DND-41 (cell line): ENCODE measurements at regions not wholly inside any gene's neighbourhood (a gene's known extent, or its start where the extent isn't known, plus 50 kb on each side); places are given as distances from the start of the nearest gene placed in this dataset.

ENCODE experiments used
- ATAC-seq: fragments of 200-7000 bp; cut with Tn5 transposase; 3 replicates; pipeline ENCODE4 v1.9.1; 2021; ENCODE audit warnings: low read depth; ENCODE audit not compliant: insufficient read depth
- DNase-seq: peaks from one replicate; pipeline ENCODE4 v3.0.0-alpha.2; 2020
- H2AFZ ChIP-seq: 2 replicates; pipeline ENCODE4 v1.6.0; 2012; ENCODE audit warnings: low read depth, low read length
- H3K27ac ChIP-seq: 2 replicates; pipeline ENCODE4 v1.5.1; 2012; ENCODE audit warnings: low read length, inconsistent platforms
- H3K27me3 ChIP-seq: fragments of 200-600 bp; sonication (generic); 2 replicates; pipeline ENCODE4 v1.6.0; 2012; ENCODE audit warnings: low read length, mild to moderate bottlenecking, inconsistent platforms; ENCODE audit not compliant: insufficient read depth, poor library complexity
- H3K36me3 ChIP-seq: 2 replicates; pipeline ENCODE4 v1.5.1; 2012; ENCODE audit warnings: low read length, inconsistent platforms; ENCODE audit not compliant: insufficient read depth
- H3K4me1 ChIP-seq: 2 replicates; pipeline ENCODE4 v1.5.1; 2012; ENCODE audit warnings: mild to moderate bottlenecking, low read length; ENCODE audit not compliant: insufficient read depth
- H3K4me2 ChIP-seq: 2 replicates; pipeline ENCODE4 v1.6.0; 2012; ENCODE audit warnings: mild to moderate bottlenecking, moderate library complexity, low read length, inconsistent platforms; ENCODE audit not compliant: insufficient read depth
- H3K4me3 ChIP-seq, 2 experiments: fragments of 200-600 bp in 1 of 2; shearing (Covaris generic) in 1 of 2; 2 replicates each; pipeline ENCODE4 v1.5.1; 2012 to 2016; ENCODE audit warnings: inconsistent platforms in 2 of 2, low read length in 2 of 2, mild to moderate bottlenecking in 2 of 2, low read depth in 1 of 2, moderate library complexity in 1 of 2
- H3K79me2 ChIP-seq: 2 replicates; pipeline ENCODE4 v1.6.0; 2012; ENCODE audit warnings: low read length, inconsistent platforms; ENCODE audit not compliant: insufficient read depth
- H3K9ac ChIP-seq: 2 replicates; pipeline ENCODE4 v1.6.0; 2012; ENCODE audit warnings: low read depth, mild to moderate bottlenecking, inconsistent platforms, low read length, moderate library complexity
- H3K9me3 ChIP-seq: 2 replicates; pipeline ENCODE4 v1.5.1; 2012; ENCODE audit warnings: low read length, moderate library complexity, mild to moderate bottlenecking, inconsistent platforms; ENCODE audit not compliant: insufficient read depth, severe bottlenecking
- H4K20me1 ChIP-seq: 2 replicates; pipeline ENCODE4 v1.6.0; 2012; ENCODE audit warnings: low read length; ENCODE audit not compliant: insufficient read depth
- EZH2 ChIP-seq: IDR thresholded peaks from 3 replicates; pipeline ENCODE4 v1.6.1; 2012; ENCODE audit warnings: borderline replicate concordance, low read depth, mild to moderate bottlenecking, moderate library complexity, low read length, inconsistent platforms; ENCODE audit not compliant: severe bottlenecking
- TF ChIP-seq, protein P1 (sequence below): IDR thresholded peaks from 2 replicates; pipeline ENCODE4 v1.5.1; 2012; ENCODE audit warnings: borderline replicate concordance, low read length, moderate library complexity, mild to moderate bottlenecking; ENCODE audit not compliant: poor library complexity, severe bottlenecking; ENCODE audit errors: extremely low read depth

GRCh38 chr18:10037181-10037580 is 123.4 kb downstream of the VAPA start:
- Histone ChIP-seq H3K27ac (no peak overlapping the region), H4K20me1 (no peaks in the 10 kb centered on the region), H3K9me3 (peaks cover 1% of the 10 kb centered on the region), H3K36me3 (no peaks in the 10 kb centered on the region), H3K4me3 (no peak overlapping the region), H3K4me2 (no peak overlapping the region), H3K79me2 (no peaks in the 10 kb centered on the region), H3K9ac (no peak overlapping the region), H3K27me3 (no peaks in the 10 kb centered on the region), H3K4me1 (no peaks in the 10 kb centered on the region), H2AFZ (no peak overlapping the region)
- ATAC-seq, result no peak
- TF ChIP-seq, protein P1, sequence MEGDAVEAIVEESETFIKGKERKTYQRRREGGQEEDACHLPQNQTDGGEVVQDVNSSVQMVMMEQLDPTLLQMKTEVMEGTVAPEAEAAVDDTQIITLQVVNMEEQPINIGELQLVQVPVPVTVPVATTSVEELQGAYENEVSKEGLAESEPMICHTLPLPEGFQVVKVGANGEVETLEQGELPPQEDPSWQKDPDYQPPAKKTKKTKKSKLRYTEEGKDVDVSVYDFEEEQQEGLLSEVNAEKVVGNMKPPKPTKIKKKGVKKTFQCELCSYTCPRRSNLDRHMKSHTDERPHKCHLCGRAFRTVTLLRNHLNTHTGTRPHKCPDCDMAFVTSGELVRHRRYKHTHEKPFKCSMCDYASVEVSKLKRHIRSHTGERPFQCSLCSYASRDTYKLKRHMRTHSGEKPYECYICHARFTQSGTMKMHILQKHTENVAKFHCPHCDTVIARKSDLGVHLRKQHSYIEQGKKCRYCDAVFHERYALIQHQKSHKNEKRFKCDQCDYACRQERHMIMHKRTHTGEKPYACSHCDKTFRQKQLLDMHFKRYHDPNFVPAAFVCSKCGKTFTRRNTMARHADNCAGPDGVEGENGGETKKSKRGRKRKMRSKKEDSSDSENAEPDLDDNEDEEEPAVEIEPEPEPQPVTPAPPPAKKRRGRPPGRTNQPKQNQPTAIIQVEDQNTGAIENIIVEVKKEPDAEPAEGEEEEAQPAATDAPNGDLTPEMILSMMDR, result no peak
- TF ChIP-seq EZH2, result no peak
- no peak for DNase-seq

DNA sequence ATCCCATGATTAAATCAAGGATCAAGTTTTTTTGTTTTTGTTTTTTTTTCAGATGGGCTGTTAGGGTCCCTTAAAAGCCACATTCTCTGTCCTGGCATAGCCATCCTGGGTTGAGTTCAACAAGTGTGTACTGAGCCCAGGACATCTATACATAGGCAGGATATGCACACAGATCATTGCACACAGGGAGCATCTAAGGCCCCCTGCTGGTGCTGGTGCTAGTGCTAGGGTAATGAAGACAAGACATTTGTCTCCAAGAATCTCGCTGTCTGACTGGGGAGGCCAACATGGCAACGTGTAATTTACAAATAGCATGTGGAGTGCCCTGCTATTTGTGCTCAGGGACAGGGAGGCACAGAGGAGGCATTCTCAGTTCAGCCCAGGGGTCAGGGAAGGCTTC is 124.5 kb downstream of the VAPA start:
- no peak overlapping the region for H3K9ac ChIP-seq
- H3K4me2 ChIP-seq, result no peak overlapping the region
- H4K20me1 ChIP-seq, result no peaks in the 10 kb centered on the region
- no peaks in the 10 kb centered on the region for H3K79me2 ChIP-seq
- H3K9me3 ChIP-seq, result peaks cover 6% of the 10 kb centered on the region
- no peaks in the 10 kb centered on the region for H3K27me3 ChIP-seq
- ATAC-seq (no peak), DNase-seq (no peak)
- H3K27ac ChIP-seq, result no peak overlapping the region
- H3K4me3 ChIP-seq, result no peak overlapping the region
- H3K36me3 ChIP-seq, result no peaks in the 10 kb centered on the region
- H3K4me1 ChIP-seq, result no peaks in the 10 kb centered on the region
- no peak for TF ChIP-seq EZH2
- TF ChIP-seq, protein P1, result no peak
- no peak overlapping the region for H2AFZ ChIP-seq

GRCh38 chr18:10040287-10041011 is 126.6 kb downstream of the VAPA start:
- Histone ChIP-seq H3K9me3 (peaks cover 6% of the 10 kb centered on the region), H3K27ac (no peak overlapping the region), H3K79me2 (no peaks in the 10 kb centered on the region), H2AFZ (no peak overlapping the region), H3K36me3 (no peaks in the 10 kb centered on the region), H3K27me3 (no peaks in the 10 kb centered on the region), H3K4me1 (no peaks in the 10 kb centered on the region), H4K20me1 (no peaks in the 10 kb centered on the region), H3K4me3 (no peak overlapping the region), H3K9ac (no peak overlapping the region), H3K4me2 (no peak overlapping the region)
- DNase-seq, result no peak
- no peak for ATAC-seq
- TF ChIP-seq EZH2, result no peak
- TF ChIP-seq, protein P1, result no peak

DNA sequence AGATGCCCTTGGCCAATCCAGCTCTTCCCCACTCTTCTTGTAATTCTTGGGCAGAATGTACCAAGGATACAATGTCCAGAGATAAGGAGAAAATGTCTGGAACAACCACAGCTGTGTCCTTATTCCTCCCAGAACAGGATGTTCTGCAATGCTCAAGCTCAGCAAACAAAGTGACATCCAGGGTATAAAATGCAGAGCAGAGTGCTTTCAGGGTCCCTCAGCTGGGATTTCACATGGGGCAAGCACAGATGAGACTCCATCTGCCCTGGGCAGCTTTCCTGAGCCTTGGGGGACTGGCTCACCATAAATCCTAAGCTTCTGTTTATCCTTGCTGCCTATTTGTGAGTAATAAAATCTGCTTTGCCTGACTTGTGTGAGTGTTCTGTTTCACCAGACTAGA is 127.4 kb downstream of the VAPA start:
- H3K9ac ChIP-seq, result no peak overlapping the region
- ATAC-seq, result no peak

More for the DNA sequence above, 127.4 kb downstream of the VAPA start:
- H3K27ac ChIP-seq, result no peak overlapping the region
- no peak overlapping the region for H3K4me2 ChIP-seq
- no peaks in the 10 kb centered on the region for H3K79me2 ChIP-seq
- DNase-seq, result no peak
- H3K4me3 ChIP-seq, result no peak overlapping the region
- H3K4me1 ChIP-seq, result no peaks in the 10 kb centered on the region
- no peaks in the 10 kb centered on the region for H3K27me3 ChIP-seq
- no peaks in the 10 kb centered on the region for H4K20me1 ChIP-seq
- TF ChIP-seq, protein P1, result no peak
- no peak for TF ChIP-seq EZH2
- peaks cover 6% of the 10 kb centered on the region for H3K9me3 ChIP-seq
- H3K36me3 ChIP-seq, result no peaks in the 10 kb centered on the region
- no peak overlapping the region for H2AFZ ChIP-seq
